ENCODE measurements at regions not wholly inside any gene's neighbourhood (a gene's known extent, or its start where the extent isn't known, plus 50 kb on each side); places are given as distances from the start of the nearest gene placed in this dataset.

- H3K4me1 ChIP-seq: no peaks in the 10 kb centered on the region
- H3K36me3 ChIP-seq (ENCODE audit: low read depth, missing control alignments): no peaks in the 10 kb centered on the region
- no peak overlapping the region for H3K27ac ChIP-seq
- DNase-seq: no peak
- 80 to 85% methylated on average over 7 of the region's 7 CpGs for WGBS, 2 donors
- H3K27me3 ChIP-seq: no peaks in the 10 kb centered on the region
- TF ChIP-seq CTCF (IDR thresholded peaks at IDR 0.05): no peak
- no peak for TF ChIP-seq POLR2A (IDR thresholded peaks at IDR 0.05)
- no peak overlapping the region for H3K4me3 ChIP-seq
- intact Hi-C loops (cut with DNase I; ENCODE audit: low total_unique reads): no loop called here
- H3K9me3 ChIP-seq: no peaks in the 10 kb centered on the region
These were observed 237.5 kb upstream of the NEBL start for GRCh38 chr10:21134645-21135022.

- no peak overlapping the region for H3K27ac ChIP-seq
- no peak overlapping the region for H3K4me3 ChIP-seq
- no peak for TF ChIP-seq POLR2A (IDR thresholded peaks at IDR 0.05)
- no peak for TF ChIP-seq CTCF (IDR thresholded peaks at IDR 0.05)
- WGBS, 2 donors: 89 to 93% methylated on average over 3 of the region's 3 CpGs
- no peak for DNase-seq
- no peaks in the 10 kb centered on the region for H3K36me3 ChIP-seq (ENCODE audit: low read depth, missing control alignments)
- intact Hi-C loops (cut with DNase I; ENCODE audit: low total_unique reads): no loop called here
- no peaks in the 10 kb centered on the region for H3K4me1 ChIP-seq
- no peaks in the 10 kb centered on the region for H3K9me3 ChIP-seq
- H3K27me3 ChIP-seq: no peaks in the 10 kb centered on the region
These were observed 233.8 kb upstream of the NEBL start for GRCh38 chr10:21130683-21131442.

GRCh38 chr10:21130108-21130507 lies 233.0 kb upstream of the NEBL start:
- H3K4me3 ChIP-seq: no peak overlapping the region
- no peaks in the 10 kb centered on the region for H3K27me3 ChIP-seq
- no peaks in the 10 kb centered on the region for H3K9me3 ChIP-seq
- no peak for TF ChIP-seq CTCF (IDR thresholded peaks at IDR 0.05)
- TF ChIP-seq POLR2A (IDR thresholded peaks at IDR 0.05): no peak
- intact Hi-C loops (cut with DNase I; ENCODE audit: low total_unique reads): no loop called here
- DNase-seq: no peak
- no peaks in the 10 kb centered on the region for H3K4me1 ChIP-seq
- no peaks in the 10 kb centered on the region for H3K36me3 ChIP-seq (ENCODE audit: low read depth, missing control alignments)
- H3K27ac ChIP-seq: no peak overlapping the region

- H3K27me3 ChIP-seq: no peaks in the 10 kb centered on the region
- no peaks in the 10 kb centered on the region for H3K9me3 ChIP-seq
- no peak overlapping the region for H3K27ac ChIP-seq
- H3K36me3 ChIP-seq (ENCODE audit: low read depth, missing control alignments): no peaks in the 10 kb centered on the region
- H3K4me3 ChIP-seq: no peak overlapping the region
- no peak for DNase-seq
- WGBS, 2 donors: 65% methylated on average over 10 of the region's 10 CpGs
- TF ChIP-seq CTCF (IDR thresholded peaks at IDR 0.05) (no peak), POLR2A (IDR thresholded peaks at IDR 0.05) (no peak)
- intact Hi-C loops (cut with DNase I; ENCODE audit: low total_unique reads): no loop called here
- H3K4me1 ChIP-seq: no peaks in the 10 kb centered on the region
These were observed 228.5 kb upstream of the NEBL start for GRCh38 chr10:21125471-21126228.
